Occipital lobe (tissue), 1 donor: ENCODE measurements at regions not wholly inside any gene's neighbourhood (a gene's known extent, or its start where the extent isn't known, plus 50 kb on each side); places are given as distances from the start of the nearest gene placed in this dataset.

ENCODE experiments used
- DNase-seq: peaks from one replicate; lab custom pipeline; 2025; lab: John Stamatoyannopoulos, UW

- DNase-seq = no peak
Measured at GRCh38 chr2:128745946-128746345, 427.3 kb upstream of the HS6ST1 start.

GRCh38 chr2:128746356-128746755, 427.7 kb upstream of the HS6ST1 start:
- DNase-seq = no peak

- no peak for DNase-seq
Measured at GRCh38 chr2:128748336-128748735, 429.7 kb upstream of the HS6ST1 start.

GRCh38 chr2:128748835-128749605, 430.4 kb upstream of the HS6ST1 start:
- DNase-seq = no peak

- DNase-seq = no peak
Measured at GRCh38 chr2:128750328-128751165, 431.9 kb upstream of the HS6ST1 start.

- no peak for DNase-seq
Measured at GRCh38 chr2:128751746-128752145, 433.1 kb upstream of the HS6ST1 start.

- DNase-seq = no peak
Measured at GRCh38 chr2:128752691-128753263, 434.1 kb upstream of the HS6ST1 start.

- DNase-seq = no peak
Measured at GRCh38 chr2:128753321-128753720, 434.7 kb upstream of the HS6ST1 start.

GRCh38 chr2:128753800-128754199, 435.1 kb upstream of the HS6ST1 start:
- DNase-seq = no peak

GRCh38 chr2:128754246-128754724, 435.6 kb upstream of the HS6ST1 start:
- peak; percentile 34 for DNase-seq

GRCh38 chr2:128755695-128756364, 437.2 kb upstream of the HS6ST1 start:
- no peak for DNase-seq

- no peak for DNase-seq
Measured at GRCh38 chr2:128756365-128756717, 437.7 kb upstream of the HS6ST1 start.

- DNase-seq = no peak
Measured at GRCh38 chr2:128765811-128766210, 447.1 kb upstream of the HS6ST1 start.

- DNase-seq = no peak
Measured at GRCh38 chr2:128768041-128768440, 449.4 kb upstream of the HS6ST1 start.

GRCh38 chr2:128769457-128770142, 450.9 kb upstream of the HS6ST1 start:
- DNase-seq = no peak

- no peak for DNase-seq
Measured at GRCh38 chr2:128770143-128771085, 451.7 kb upstream of the HS6ST1 start.

- DNase-seq = no peak
Measured at GRCh38 chr2:128771401-128771800, 452.7 kb upstream of the HS6ST1 start.

GRCh38 chr2:128772671-128773070, 454.0 kb upstream of the HS6ST1 start:
- no peak for DNase-seq

- no peak for DNase-seq
Measured at GRCh38 chr2:128773641-128774319, 455.1 kb upstream of the HS6ST1 start.
